ENCODE measurements at regions not wholly inside any gene's neighbourhood (a gene's known extent, or its start where the extent isn't known, plus 50 kb on each side); places are given as distances from the start of the nearest gene placed in this dataset.

- DNase-seq: no peak
- Histone ChIP-seq H3K9me3 (ENCODE audit: control insufficient read depth in 2 of 3, insufficient read depth in 1 of 3, low read length in 3 of 3) (peaks cover 0 to 3% (median 0%) of the 10 kb centered on the region in 3 donors), H3K27ac (ENCODE audit: low read depth in 2 of 2, low read length in 2 of 2) (no peak overlapping the region), H3K9ac (ENCODE audit: low read length in 3 of 3) (no peak overlapping the region), H3K4me3 (ENCODE audit: low read length in 3 of 3) (no peak overlapping the region), H3K27me3 (ENCODE audit: control insufficient read depth, insufficient read depth, low read length) (no peaks in the 10 kb centered on the region), H3K4me1 (ENCODE audit: control insufficient read depth in 2 of 3, insufficient read depth in 2 of 3, low read depth in 1 of 3, low read length in 3 of 3) (no peaks in the 10 kb centered on the region), H3K36me3 (ENCODE audit: control insufficient read depth in 2 of 3, insufficient read depth in 3 of 3, low read length in 3 of 3) (no peaks in the 10 kb centered on the region)
- no peak for FAIRE-seq
- TF ChIP-seq, protein P1, sequence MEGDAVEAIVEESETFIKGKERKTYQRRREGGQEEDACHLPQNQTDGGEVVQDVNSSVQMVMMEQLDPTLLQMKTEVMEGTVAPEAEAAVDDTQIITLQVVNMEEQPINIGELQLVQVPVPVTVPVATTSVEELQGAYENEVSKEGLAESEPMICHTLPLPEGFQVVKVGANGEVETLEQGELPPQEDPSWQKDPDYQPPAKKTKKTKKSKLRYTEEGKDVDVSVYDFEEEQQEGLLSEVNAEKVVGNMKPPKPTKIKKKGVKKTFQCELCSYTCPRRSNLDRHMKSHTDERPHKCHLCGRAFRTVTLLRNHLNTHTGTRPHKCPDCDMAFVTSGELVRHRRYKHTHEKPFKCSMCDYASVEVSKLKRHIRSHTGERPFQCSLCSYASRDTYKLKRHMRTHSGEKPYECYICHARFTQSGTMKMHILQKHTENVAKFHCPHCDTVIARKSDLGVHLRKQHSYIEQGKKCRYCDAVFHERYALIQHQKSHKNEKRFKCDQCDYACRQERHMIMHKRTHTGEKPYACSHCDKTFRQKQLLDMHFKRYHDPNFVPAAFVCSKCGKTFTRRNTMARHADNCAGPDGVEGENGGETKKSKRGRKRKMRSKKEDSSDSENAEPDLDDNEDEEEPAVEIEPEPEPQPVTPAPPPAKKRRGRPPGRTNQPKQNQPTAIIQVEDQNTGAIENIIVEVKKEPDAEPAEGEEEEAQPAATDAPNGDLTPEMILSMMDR (IDR thresholded peaks at IDR 0.05; ENCODE audit: borderline replicate concordance, extremely low read depth, insufficient read depth): no peak
- intact Hi-C loops (cut with DNase I): no loop called here
Measured at GRCh38 chr13:76210262-76210661, 574.1 kb downstream of the LMO7 start.

- Histone ChIP-seq H3K27ac (ENCODE audit: low read depth in 2 of 2, low read length in 2 of 2) (no peak overlapping the region), H3K4me3 (ENCODE audit: low read length in 3 of 3) (no peak overlapping the region), H3K4me1 (ENCODE audit: control insufficient read depth in 2 of 3, insufficient read depth in 2 of 3, low read depth in 1 of 3, low read length in 3 of 3) (no peaks in the 10 kb centered on the region), H3K9ac (ENCODE audit: low read length in 3 of 3) (no peak overlapping the region), H3K9me3 (ENCODE audit: control insufficient read depth in 2 of 3, insufficient read depth in 1 of 3, low read length in 3 of 3) (no peaks in the 10 kb centered on the region), H3K36me3 (ENCODE audit: control insufficient read depth in 2 of 3, insufficient read depth in 3 of 3, low read length in 3 of 3) (no peaks in the 10 kb centered on the region), H3K27me3 (ENCODE audit: control insufficient read depth, insufficient read depth, low read length) (no peaks in the 10 kb centered on the region)
- FAIRE-seq (no peak), DNase-seq (no peak)
- intact Hi-C loops (cut with DNase I): no loop called here
- TF ChIP-seq, protein P1 (IDR thresholded peaks at IDR 0.05; ENCODE audit: borderline replicate concordance, extremely low read depth, insufficient read depth): no peak
Measured at GRCh38 chr13:76198568-76199163, 562.5 kb downstream of the LMO7 start.

GRCh38 chr13:76189882-76190519 is 553.9 kb downstream of the LMO7 start:
- no peaks in the 10 kb centered on the region for H3K27me3 ChIP-seq (ENCODE audit: control insufficient read depth, insufficient read depth, low read length)
- no peak overlapping the region for H3K9ac ChIP-seq (ENCODE audit: low read length in 3 of 3)
- peak in 1 of 5 donors; percentile 68 for DNase-seq

More at GRCh38 chr13:76189882-76190519, 553.9 kb downstream of the LMO7 start:
- no peaks in the 10 kb centered on the region for H3K9me3 ChIP-seq (ENCODE audit: control insufficient read depth in 2 of 3, insufficient read depth in 1 of 3, low read length in 3 of 3)
- H3K4me3 ChIP-seq (ENCODE audit: low read length in 3 of 3): no peak overlapping the region
- TF ChIP-seq, protein P1 (IDR thresholded peaks at IDR 0.05; ENCODE audit: borderline replicate concordance, extremely low read depth, insufficient read depth): no peak
- H3K27ac ChIP-seq (ENCODE audit: low read depth in 2 of 2, low read length in 2 of 2): no peak overlapping the region
- no peaks in the 10 kb centered on the region for H3K4me1 ChIP-seq (ENCODE audit: control insufficient read depth in 2 of 3, insufficient read depth in 2 of 3, low read depth in 1 of 3, low read length in 3 of 3)
- FAIRE-seq: no peak
- no peaks in the 10 kb centered on the region for H3K36me3 ChIP-seq (ENCODE audit: control insufficient read depth in 2 of 3, insufficient read depth in 3 of 3, low read length in 3 of 3)
- intact Hi-C loops (cut with DNase I): no loop called here

Data from kidney (tissue), 13 donors.